Subcutaneous abdominal adipose tissue (tissue), 5 donors: ENCODE measurements at regions not wholly inside any gene's neighbourhood (a gene's known extent, or its start where the extent isn't known, plus 50 kb on each side); places are given as distances from the start of the nearest gene placed in this dataset.

ENCODE experiments used
- H3K27ac ChIP-seq: one replicate; pipeline ENCODE4 v1.7.0; 2013; ENCODE audit warnings: low read depth, mild to moderate bottlenecking, inconsistent platforms, low read length, moderate library complexity
- H3K27me3 ChIP-seq, 5 donors: one replicate each; pipeline ENCODE4 v1.7.0; 2013; ENCODE audit warnings: low read length in 5 of 5, inconsistent platforms in 1 of 5; ENCODE audit not compliant: control insufficient read depth in 5 of 5, insufficient read depth in 4 of 5
- H3K36me3 ChIP-seq, 5 donors: one replicate each; pipeline ENCODE4 v1.7.0; 2013; ENCODE audit warnings: low read length in 5 of 5; ENCODE audit not compliant: control insufficient read depth in 5 of 5, insufficient read depth in 5 of 5
- H3K4me1 ChIP-seq, 5 donors: one replicate each; pipeline ENCODE4 v1.7.0; 2013; ENCODE audit warnings: low read length in 5 of 5, mild to moderate bottlenecking in 3 of 5, moderate library complexity in 1 of 5; ENCODE audit not compliant: control insufficient read depth in 5 of 5, insufficient read depth in 5 of 5
- H3K4me3 ChIP-seq, 5 donors: one replicate each; pipeline ENCODE4 v1.7.0; 2013; ENCODE audit warnings: low read length in 5 of 5, low read depth in 1 of 5
- H3K9ac ChIP-seq, 5 donors: one replicate each; pipeline ENCODE4 v1.7.0; 2013; ENCODE audit warnings: low read length in 5 of 5, mild to moderate bottlenecking in 4 of 5, moderate library complexity in 3 of 5
- H3K9me3 ChIP-seq, 5 donors: one replicate each; pipeline ENCODE4 v1.7.0; 2013; ENCODE audit warnings: low read length in 5 of 5; ENCODE audit not compliant: control insufficient read depth in 5 of 5
- donor health status: healthy.
- donor health status: healthy.
- donor health status: healthy.
- donor health status: healthy.
- donor health status: healthy.

DNA sequence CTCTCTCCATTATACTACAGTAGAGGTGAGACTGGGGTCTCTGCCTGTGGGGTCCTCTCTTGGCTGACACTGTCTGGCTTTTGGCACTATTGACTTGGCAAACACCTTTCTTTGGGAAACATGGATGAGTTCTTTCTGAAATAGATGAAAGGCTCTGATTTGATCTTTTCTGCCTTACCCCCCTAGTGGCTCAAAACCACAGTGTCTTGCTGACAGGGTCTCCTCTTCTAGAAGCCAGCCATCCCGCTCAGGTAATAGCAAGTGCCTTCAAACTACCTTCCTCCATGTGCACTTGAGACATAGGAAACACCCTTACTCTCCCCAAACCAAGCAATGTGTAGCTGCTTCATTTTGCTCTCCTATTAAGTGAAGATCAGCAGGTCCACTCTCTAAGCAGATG, 260.4 kb downstream of the BRINP2 start:
- no peak overlapping the region for H3K9ac ChIP-seq
- no peaks in the 10 kb centered on the region for H3K4me1 ChIP-seq
- H3K27me3 ChIP-seq, result no peaks in the 10 kb centered on the region
- no peaks in the 10 kb centered on the region for H3K36me3 ChIP-seq
- H3K27ac ChIP-seq, result no peak overlapping the region
- no peak overlapping the region for H3K4me3 ChIP-seq
- no peaks in the 10 kb centered on the region for H3K9me3 ChIP-seq

DNA sequence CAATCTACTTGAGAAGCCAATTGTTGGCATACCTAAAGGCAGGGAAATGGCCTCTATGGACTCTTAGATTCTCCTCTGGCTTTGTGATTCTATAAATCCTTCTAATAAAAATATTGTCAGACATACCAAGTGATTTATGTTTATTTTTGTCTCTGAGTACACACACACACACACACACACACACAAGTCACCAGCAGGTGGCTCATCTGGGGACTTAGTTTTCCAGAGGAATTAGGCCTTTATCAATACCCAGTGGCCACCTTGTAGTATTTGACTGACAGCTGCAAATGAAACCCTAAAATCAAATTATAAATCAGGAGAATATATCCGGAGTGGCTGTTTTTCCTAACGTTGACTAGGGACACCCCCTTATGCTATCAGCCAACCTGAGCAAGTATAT, 258.5 kb downstream of the BRINP2 start:
- Histone ChIP-seq H3K4me1 (no peaks in the 10 kb centered on the region), H3K9ac (no peak overlapping the region), H3K27ac (no peak overlapping the region), H3K9me3 (no peaks in the 10 kb centered on the region), H3K27me3 (no peaks in the 10 kb centered on the region), H3K4me3 (no peak overlapping the region), H3K36me3 (no peaks in the 10 kb centered on the region)

- Histone ChIP-seq H3K9me3 (no peaks in the 10 kb centered on the region), H3K4me1 (no peaks in the 10 kb centered on the region), H3K9ac (no peak overlapping the region), H3K36me3 (no peaks in the 10 kb centered on the region), H3K27me3 (no peaks in the 10 kb centered on the region), H3K27ac (no peak overlapping the region), H3K4me3 (no peak overlapping the region)
Measured at GRCh38 chr1:177427811-177428210, 257.1 kb downstream of the BRINP2 start.

- H3K4me3 ChIP-seq, result no peak overlapping the region
- H3K27me3 ChIP-seq, result no peaks in the 10 kb centered on the region
- H3K9ac ChIP-seq, result no peak overlapping the region
- no peaks in the 10 kb centered on the region for H3K9me3 ChIP-seq
- no peak overlapping the region for H3K27ac ChIP-seq
- no peaks in the 10 kb centered on the region for H3K4me1 ChIP-seq
- H3K36me3 ChIP-seq, result no peaks in the 10 kb centered on the region
Measured at GRCh38 chr1:177426497-177426896, 255.7 kb downstream of the BRINP2 start.

GRCh38 chr1:177425199-177425598, 254.4 kb downstream of the BRINP2 start:
- Histone ChIP-seq H3K9ac (no peak overlapping the region), H3K4me3 (no peak overlapping the region), H3K27me3 (no peaks in the 10 kb centered on the region), H3K9me3 (no peaks in the 10 kb centered on the region), H3K36me3 (no peaks in the 10 kb centered on the region), H3K27ac (no peak overlapping the region), H3K4me1 (no peaks in the 10 kb centered on the region)

GRCh38 chr1:177424744-177425143, 254.0 kb downstream of the BRINP2 start:
- Histone ChIP-seq H3K9me3 (no peaks in the 10 kb centered on the region), H3K4me3 (no peak overlapping the region)

GRCh38 chr1:177423090-177423489, 252.3 kb downstream of the BRINP2 start:
- H3K4me1 ChIP-seq, result no peaks in the 10 kb centered on the region
- H3K36me3 ChIP-seq, result no peaks in the 10 kb centered on the region
- no peaks in the 10 kb centered on the region for H3K27me3 ChIP-seq
- no peak overlapping the region for H3K27ac ChIP-seq
- H3K9ac ChIP-seq, result no peak overlapping the region
- H3K4me3 ChIP-seq, result no peak overlapping the region
- no peaks in the 10 kb centered on the region for H3K9me3 ChIP-seq

More at GRCh38 chr1:177424744-177425143, 254.0 kb downstream of the BRINP2 start:
- H3K36me3 ChIP-seq, result no peaks in the 10 kb centered on the region
- no peaks in the 10 kb centered on the region for H3K27me3 ChIP-seq
- no peak overlapping the region for H3K9ac ChIP-seq
- no peaks in the 10 kb centered on the region for H3K4me1 ChIP-seq
- no peak overlapping the region for H3K27ac ChIP-seq

GRCh38 chr1:177413982-177414596, 243.3 kb downstream of the BRINP2 start:
- H3K9me3 ChIP-seq, result no peaks in the 10 kb centered on the region
- no peak overlapping the region for H3K27ac ChIP-seq
- no peaks in the 10 kb centered on the region for H3K4me1 ChIP-seq
- no peaks in the 10 kb centered on the region for H3K27me3 ChIP-seq
- H3K4me3 ChIP-seq, result no peak overlapping the region
- H3K9ac ChIP-seq, result no peak overlapping the region
- H3K36me3 ChIP-seq, result no peaks in the 10 kb centered on the region

GRCh38 chr1:177411381-177411780, 240.6 kb downstream of the BRINP2 start:
- Histone ChIP-seq H3K4me3 (no peak overlapping the region), H3K9me3 (no peaks in the 10 kb centered on the region), H3K27me3 (no peaks in the 10 kb centered on the region), H3K36me3 (no peaks in the 10 kb centered on the region), H3K4me1 (no peaks in the 10 kb centered on the region), H3K27ac (no peak overlapping the region), H3K9ac (no peak overlapping the region)

GRCh38 chr1:177410179-177410766, 239.5 kb downstream of the BRINP2 start:
- Histone ChIP-seq H3K36me3 (no peaks in the 10 kb centered on the region), H3K4me3 (no peak overlapping the region), H3K9me3 (no peaks in the 10 kb centered on the region), H3K27ac (no peak overlapping the region), H3K9ac (no peak overlapping the region), H3K27me3 (no peaks in the 10 kb centered on the region), H3K4me1 (no peaks in the 10 kb centered on the region)
